MM.1S (cell line): ENCODE measurements at regions not wholly inside any gene's neighbourhood (a gene's known extent, or its start where the extent isn't known, plus 50 kb on each side); places are given as distances from the start of the nearest gene placed in this dataset.

Experiments used
- CTCF ChIP-seq: fragments of 300-600 bp; sonication (generic); IDR thresholded peaks from 2 replicates; pipeline ENCODE4 v1.5.1; 2016; ENCODE audit warnings: antibody characterized with exemption, low read length, mixed read lengths
- EZH2phosphoT487 ChIP-seq: fragments of 300-600 bp; sonication (generic); IDR thresholded peaks from 2 replicates; pipeline ENCODE4 v1.6.1; 2018; ENCODE audit warnings: antibody characterized with exemption, low read length

- TF ChIP-seq CTCF, result no peak
- TF ChIP-seq EZH2phosphoT487, result no peak
Measured at GRCh38 chr17:13417381-13417950, 184.3 kb downstream of the HS3ST3A1 start.
